ENCODE measurements at regions not wholly inside any gene's neighbourhood (a gene's known extent, or its start where the extent isn't known, plus 50 kb on each side); places are given as distances from the start of the nearest gene placed in this dataset.

DNA sequence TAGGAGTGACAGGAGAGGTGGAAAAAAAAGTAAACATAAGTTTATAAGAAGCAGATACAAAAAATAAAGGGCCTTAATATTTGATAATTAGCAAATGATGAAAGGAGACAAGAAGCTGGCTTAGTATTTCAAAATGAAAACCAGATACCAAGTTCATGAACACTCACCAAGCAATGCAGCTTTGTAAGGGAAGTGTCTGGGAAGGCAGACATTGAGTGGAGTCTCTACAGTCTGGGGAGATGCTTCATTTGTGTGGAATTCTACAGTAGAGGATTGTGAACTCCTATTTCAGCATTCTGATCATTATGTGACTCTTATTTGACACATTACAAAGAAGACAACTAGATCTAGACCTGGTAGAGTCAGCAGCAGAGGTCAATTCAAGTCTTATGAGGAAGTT lies 1072.7 kb downstream of the DSC3 start:
- TF ChIP-seq, protein P1, sequence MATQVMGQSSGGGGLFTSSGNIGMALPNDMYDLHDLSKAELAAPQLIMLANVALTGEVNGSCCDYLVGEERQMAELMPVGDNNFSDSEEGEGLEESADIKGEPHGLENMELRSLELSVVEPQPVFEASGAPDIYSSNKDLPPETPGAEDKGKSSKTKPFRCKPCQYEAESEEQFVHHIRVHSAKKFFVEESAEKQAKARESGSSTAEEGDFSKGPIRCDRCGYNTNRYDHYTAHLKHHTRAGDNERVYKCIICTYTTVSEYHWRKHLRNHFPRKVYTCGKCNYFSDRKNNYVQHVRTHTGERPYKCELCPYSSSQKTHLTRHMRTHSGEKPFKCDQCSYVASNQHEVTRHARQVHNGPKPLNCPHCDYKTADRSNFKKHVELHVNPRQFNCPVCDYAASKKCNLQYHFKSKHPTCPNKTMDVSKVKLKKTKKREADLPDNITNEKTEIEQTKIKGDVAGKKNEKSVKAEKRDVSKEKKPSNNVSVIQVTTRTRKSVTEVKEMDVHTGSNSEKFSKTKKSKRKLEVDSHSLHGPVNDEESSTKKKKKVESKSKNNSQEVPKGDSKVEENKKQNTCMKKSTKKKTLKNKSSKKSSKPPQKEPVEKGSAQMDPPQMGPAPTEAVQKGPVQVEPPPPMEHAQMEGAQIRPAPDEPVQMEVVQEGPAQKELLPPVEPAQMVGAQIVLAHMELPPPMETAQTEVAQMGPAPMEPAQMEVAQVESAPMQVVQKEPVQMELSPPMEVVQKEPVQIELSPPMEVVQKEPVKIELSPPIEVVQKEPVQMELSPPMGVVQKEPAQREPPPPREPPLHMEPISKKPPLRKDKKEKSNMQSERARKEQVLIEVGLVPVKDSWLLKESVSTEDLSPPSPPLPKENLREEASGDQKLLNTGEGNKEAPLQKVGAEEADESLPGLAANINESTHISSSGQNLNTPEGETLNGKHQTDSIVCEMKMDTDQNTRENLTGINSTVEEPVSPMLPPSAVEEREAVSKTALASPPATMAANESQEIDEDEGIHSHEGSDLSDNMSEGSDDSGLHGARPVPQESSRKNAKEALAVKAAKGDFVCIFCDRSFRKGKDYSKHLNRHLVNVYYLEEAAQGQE (IDR thresholded peaks at IDR 0.05) = no peak
- TF ChIP-seq, protein P2, sequence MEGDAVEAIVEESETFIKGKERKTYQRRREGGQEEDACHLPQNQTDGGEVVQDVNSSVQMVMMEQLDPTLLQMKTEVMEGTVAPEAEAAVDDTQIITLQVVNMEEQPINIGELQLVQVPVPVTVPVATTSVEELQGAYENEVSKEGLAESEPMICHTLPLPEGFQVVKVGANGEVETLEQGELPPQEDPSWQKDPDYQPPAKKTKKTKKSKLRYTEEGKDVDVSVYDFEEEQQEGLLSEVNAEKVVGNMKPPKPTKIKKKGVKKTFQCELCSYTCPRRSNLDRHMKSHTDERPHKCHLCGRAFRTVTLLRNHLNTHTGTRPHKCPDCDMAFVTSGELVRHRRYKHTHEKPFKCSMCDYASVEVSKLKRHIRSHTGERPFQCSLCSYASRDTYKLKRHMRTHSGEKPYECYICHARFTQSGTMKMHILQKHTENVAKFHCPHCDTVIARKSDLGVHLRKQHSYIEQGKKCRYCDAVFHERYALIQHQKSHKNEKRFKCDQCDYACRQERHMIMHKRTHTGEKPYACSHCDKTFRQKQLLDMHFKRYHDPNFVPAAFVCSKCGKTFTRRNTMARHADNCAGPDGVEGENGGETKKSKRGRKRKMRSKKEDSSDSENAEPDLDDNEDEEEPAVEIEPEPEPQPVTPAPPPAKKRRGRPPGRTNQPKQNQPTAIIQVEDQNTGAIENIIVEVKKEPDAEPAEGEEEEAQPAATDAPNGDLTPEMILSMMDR (IDR thresholded peaks at IDR 0.05) = no peak
- TF ChIP-seq, protein P3, sequence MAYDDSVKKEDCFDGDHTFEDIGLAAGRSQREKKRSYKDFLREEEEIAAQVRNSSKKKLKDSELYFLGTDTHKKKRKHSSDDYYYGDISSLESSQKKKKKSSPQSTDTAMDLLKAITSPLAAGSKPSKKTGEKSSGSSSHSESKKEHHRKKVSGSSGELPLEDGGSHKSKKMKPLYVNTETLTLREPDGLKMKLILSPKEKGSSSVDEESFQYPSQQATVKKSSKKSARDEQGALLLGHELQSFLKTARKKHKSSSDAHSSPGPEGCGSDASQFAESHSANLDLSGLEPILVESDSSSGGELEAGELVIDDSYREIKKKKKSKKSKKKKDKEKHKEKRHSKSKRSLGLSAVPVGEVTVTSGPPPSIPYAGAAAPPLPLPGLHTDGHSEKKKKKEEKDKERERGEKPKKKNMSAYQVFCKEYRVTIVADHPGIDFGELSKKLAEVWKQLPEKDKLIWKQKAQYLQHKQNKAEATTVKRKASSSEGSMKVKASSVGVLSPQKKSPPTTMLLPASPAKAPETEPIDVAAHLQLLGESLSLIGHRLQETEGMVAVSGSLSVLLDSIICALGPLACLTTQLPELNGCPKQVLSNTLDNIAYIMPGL (CRISPR knock-in tag; IDR thresholded peaks at IDR 0.05; ENCODE audit: borderline replicate concordance) = no peak
- TF ChIP-seq PHF8 (IDR thresholded peaks at IDR 0.05; ENCODE audit: borderline replicate concordance, low read depth) (no peak), BHLHE40 (IDR thresholded peaks at IDR 0.05; ENCODE audit: low read depth, low read length) (no peak), ZC3H11A (IDR thresholded peaks at IDR 0.05) (no peak), KDM1A (IDR thresholded peaks at IDR 0.05; ENCODE audit: low read depth) (no peak), MAZ (IDR thresholded peaks at IDR 0.05; ENCODE audit: borderline replicate concordance, low read depth, low read length) (no peak)
